ENCODE measurements at regions not wholly inside any gene's neighbourhood (a gene's known extent, or its start where the extent isn't known, plus 50 kb on each side); places are given as distances from the start of the nearest gene placed in this dataset.

GRCh38 chr16:87548046-87548445, 54.3 kb upstream of the JPH3 start:
- no peak for TF ChIP-seq EZH2 (IDR thresholded peaks at IDR 0.05; ENCODE audit: borderline replicate concordance, insufficient read depth, low read length, poor library complexity, severe bottlenecking)
- TF ChIP-seq SMC3 (conservative IDR thresholded peaks at IDR 0.05; ENCODE audit: poor library complexity): no peak
- TF ChIP-seq, protein P1, sequence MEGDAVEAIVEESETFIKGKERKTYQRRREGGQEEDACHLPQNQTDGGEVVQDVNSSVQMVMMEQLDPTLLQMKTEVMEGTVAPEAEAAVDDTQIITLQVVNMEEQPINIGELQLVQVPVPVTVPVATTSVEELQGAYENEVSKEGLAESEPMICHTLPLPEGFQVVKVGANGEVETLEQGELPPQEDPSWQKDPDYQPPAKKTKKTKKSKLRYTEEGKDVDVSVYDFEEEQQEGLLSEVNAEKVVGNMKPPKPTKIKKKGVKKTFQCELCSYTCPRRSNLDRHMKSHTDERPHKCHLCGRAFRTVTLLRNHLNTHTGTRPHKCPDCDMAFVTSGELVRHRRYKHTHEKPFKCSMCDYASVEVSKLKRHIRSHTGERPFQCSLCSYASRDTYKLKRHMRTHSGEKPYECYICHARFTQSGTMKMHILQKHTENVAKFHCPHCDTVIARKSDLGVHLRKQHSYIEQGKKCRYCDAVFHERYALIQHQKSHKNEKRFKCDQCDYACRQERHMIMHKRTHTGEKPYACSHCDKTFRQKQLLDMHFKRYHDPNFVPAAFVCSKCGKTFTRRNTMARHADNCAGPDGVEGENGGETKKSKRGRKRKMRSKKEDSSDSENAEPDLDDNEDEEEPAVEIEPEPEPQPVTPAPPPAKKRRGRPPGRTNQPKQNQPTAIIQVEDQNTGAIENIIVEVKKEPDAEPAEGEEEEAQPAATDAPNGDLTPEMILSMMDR (IDR thresholded peaks at IDR 0.05; ENCODE audit: poor library complexity, severe bottlenecking): no peak
- TF ChIP-seq TAF1 (IDR thresholded peaks at IDR 0.05; ENCODE audit: low read depth): no peak
- no peak for TF ChIP-seq RAD21 (conservative IDR thresholded peaks at IDR 0.05)
- no peak for TF ChIP-seq EP300 (conservative IDR thresholded peaks at IDR 0.05; ENCODE audit: poor library complexity, severe bottlenecking)
- TF ChIP-seq, protein P2, sequence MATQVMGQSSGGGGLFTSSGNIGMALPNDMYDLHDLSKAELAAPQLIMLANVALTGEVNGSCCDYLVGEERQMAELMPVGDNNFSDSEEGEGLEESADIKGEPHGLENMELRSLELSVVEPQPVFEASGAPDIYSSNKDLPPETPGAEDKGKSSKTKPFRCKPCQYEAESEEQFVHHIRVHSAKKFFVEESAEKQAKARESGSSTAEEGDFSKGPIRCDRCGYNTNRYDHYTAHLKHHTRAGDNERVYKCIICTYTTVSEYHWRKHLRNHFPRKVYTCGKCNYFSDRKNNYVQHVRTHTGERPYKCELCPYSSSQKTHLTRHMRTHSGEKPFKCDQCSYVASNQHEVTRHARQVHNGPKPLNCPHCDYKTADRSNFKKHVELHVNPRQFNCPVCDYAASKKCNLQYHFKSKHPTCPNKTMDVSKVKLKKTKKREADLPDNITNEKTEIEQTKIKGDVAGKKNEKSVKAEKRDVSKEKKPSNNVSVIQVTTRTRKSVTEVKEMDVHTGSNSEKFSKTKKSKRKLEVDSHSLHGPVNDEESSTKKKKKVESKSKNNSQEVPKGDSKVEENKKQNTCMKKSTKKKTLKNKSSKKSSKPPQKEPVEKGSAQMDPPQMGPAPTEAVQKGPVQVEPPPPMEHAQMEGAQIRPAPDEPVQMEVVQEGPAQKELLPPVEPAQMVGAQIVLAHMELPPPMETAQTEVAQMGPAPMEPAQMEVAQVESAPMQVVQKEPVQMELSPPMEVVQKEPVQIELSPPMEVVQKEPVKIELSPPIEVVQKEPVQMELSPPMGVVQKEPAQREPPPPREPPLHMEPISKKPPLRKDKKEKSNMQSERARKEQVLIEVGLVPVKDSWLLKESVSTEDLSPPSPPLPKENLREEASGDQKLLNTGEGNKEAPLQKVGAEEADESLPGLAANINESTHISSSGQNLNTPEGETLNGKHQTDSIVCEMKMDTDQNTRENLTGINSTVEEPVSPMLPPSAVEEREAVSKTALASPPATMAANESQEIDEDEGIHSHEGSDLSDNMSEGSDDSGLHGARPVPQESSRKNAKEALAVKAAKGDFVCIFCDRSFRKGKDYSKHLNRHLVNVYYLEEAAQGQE (IDR thresholded peaks at IDR 0.05; ENCODE audit: borderline replicate concordance): no peak
- no peak for TF ChIP-seq MXI1 (conservative IDR thresholded peaks at IDR 0.05; ENCODE audit: poor library complexity, severe bottlenecking)
- no peak for TF ChIP-seq POLR2AphosphoS5 (IDR thresholded peaks at IDR 0.05)
- no peaks in the 10 kb centered on the region for H3K9me2 ChIP-seq (ENCODE audit: insufficient read depth, low read length)
- no peak overlapping the region for H3K4me2 ChIP-seq (ENCODE audit: low read length)
- no peaks in the 10 kb centered on the region for H3F3A ChIP-seq (ENCODE audit: insufficient read depth, low read length, poor library complexity, severe bottlenecking)
- H4K20me1 ChIP-seq (ENCODE audit: insufficient read depth): no peaks in the 10 kb centered on the region
- H3K36me3 ChIP-seq (ENCODE audit: insufficient read depth, low read length): no peaks in the 10 kb centered on the region
- H3K27ac ChIP-seq (ENCODE audit: low read length): no peak overlapping the region
- no peak overlapping the region for H3K4me3 ChIP-seq (ENCODE audit: low read length)
- H3K27me3 ChIP-seq (ENCODE audit: insufficient read depth, low read depth, low read length): no peaks in the 10 kb centered on the region
- no peaks in the 10 kb centered on the region for H3K79me2 ChIP-seq (replicated peaks; ENCODE audit: insufficient read depth, low read length)
- no peaks in the 10 kb centered on the region for H3K9me3 ChIP-seq (ENCODE audit: low read length)
- H3K9ac ChIP-seq (ENCODE audit: low read length): no peak overlapping the region
- H2AFZ ChIP-seq (ENCODE audit: low read depth, low read length): no peak overlapping the region

DNA sequence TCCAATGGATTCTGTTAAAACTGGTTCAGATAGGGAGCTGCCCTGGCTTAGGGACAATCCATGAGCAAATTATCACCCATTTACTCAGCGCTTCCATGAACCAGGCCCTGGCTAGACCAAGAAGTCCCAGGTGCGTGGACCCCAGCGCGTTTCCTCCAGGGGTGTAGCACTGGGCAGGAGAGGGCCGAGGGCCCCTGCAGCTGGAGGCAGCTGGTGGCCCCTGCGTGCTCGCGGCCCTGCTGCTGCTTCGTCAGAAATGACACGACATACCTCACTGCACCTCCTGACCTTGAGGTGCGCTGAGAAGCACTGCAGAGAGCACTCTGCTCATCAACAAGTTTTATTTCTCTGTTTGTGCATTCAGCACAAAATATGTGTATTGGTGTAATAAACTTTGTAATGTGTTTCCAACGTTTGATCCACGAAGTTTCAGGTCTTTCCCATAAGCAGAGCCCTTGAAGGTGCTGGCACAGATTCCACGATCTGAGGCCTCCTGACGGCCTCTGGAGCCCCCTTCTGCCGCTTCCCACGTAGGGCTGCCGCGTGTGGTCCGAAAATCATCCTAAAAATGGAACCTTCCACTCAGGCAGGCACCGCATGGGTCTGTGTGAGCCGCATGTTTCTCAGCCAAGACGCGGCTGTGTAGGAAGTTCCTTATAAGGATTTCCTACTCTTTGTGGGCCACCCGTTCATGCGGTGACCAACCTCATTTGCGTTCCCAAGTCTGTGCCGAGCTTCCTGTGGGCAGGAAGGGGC, 50.8 kb upstream of the ZCCHC14 start:
- Histone ChIP-seq H3K36me3 (ENCODE audit: insufficient read depth, low read length) (no peaks in the 10 kb centered on the region), H3K4me2 (ENCODE audit: low read length) (no peak overlapping the region), H3K27me3 (ENCODE audit: insufficient read depth, low read depth, low read length) (no peaks in the 10 kb centered on the region), H3K9ac (ENCODE audit: low read length) (no peak overlapping the region), H2AFZ (ENCODE audit: low read depth, low read length) (no peak overlapping the region), H3K27ac (ENCODE audit: low read length) (no peak overlapping the region), H4K20me1 (ENCODE audit: insufficient read depth) (no peaks in the 10 kb centered on the region), H3K79me2 (replicated peaks; ENCODE audit: insufficient read depth, low read length) (no peaks in the 10 kb centered on the region), H3F3A (ENCODE audit: insufficient read depth, low read length, poor library complexity, severe bottlenecking) (no peaks in the 10 kb centered on the region), H3K9me2 (ENCODE audit: insufficient read depth, low read length) (no peaks in the 10 kb centered on the region), H3K4me3 (ENCODE audit: low read length) (no peak overlapping the region), H3K9me3 (ENCODE audit: low read length) (no peaks in the 10 kb centered on the region)
- TF ChIP-seq TAF1 (IDR thresholded peaks at IDR 0.05; ENCODE audit: low read depth) (no peak), SMC3 (conservative IDR thresholded peaks at IDR 0.05; ENCODE audit: poor library complexity) (no peak), EP300 (conservative IDR thresholded peaks at IDR 0.05; ENCODE audit: poor library complexity, severe bottlenecking) (no peak)

All from neural cell (in vitro differentiated cells).